Brain microvascular endothelial cell (primary cell): ENCODE measurements at regions not wholly inside any gene's neighbourhood (a gene's known extent, or its start where the extent isn't known, plus 50 kb on each side); places are given as distances from the start of the nearest gene placed in this dataset.

Experiments used
- DNase-seq: peaks from one replicate; pipeline ENCODE4 v3.0.0-alpha.2; 2020
- H3K27ac ChIP-seq: fragments of 250-450 bp; sonication (Bioruptor Pico); 2 replicates; pipeline ENCODE4 v1.5.1; 2020; ENCODE audit warnings: mild to moderate bottlenecking, moderate library complexity
- H3K27me3 ChIP-seq: fragments of 250-450 bp; sonication (Bioruptor Pico); replicated peaks from 2 replicates; pipeline ENCODE4 v1.5.1; 2020; ENCODE audit warnings: mild to moderate bottlenecking
- H3K36me3 ChIP-seq: fragments of 250-450 bp; sonication (Bioruptor Pico); replicated peaks from 2 replicates; pipeline ENCODE4 v1.5.1; 2020; ENCODE audit warnings: mild to moderate bottlenecking
- H3K4me3 ChIP-seq: 2 replicates; pipeline ENCODE4 v1.5.1; 2011; ENCODE audit warnings: low read depth, mild to moderate bottlenecking, control low read depth, low read length, moderate library complexity
- CTCF ChIP-seq: IDR thresholded peaks from 2 replicates; pipeline ENCODE4 v1.5.1; 2011; ENCODE audit warnings: low read depth, mild to moderate bottlenecking, moderate library complexity, low read length, control low read depth, inconsistent platforms; ENCODE audit errors: missing control alignments
- in situ Hi-C: cut with HindIII; loops from 2 replicates; pipeline ENCODE4 v1.10.0; 2017; ENCODE audit warnings: low sequenced_read_pairs, low pct_ligation_motif_present

- Histone ChIP-seq H3K27me3 (no peaks in the 10 kb centered on the region), H3K4me3 (no peak overlapping the region), H3K36me3 (no peaks in the 10 kb centered on the region), H3K27ac (no peak overlapping the region)
- peak; percentile 9 for DNase-seq
- TF ChIP-seq CTCF: no peak
- in situ Hi-C loops: no loop called here
Measured at GRCh38 chr5:126178521-126178920, 244.7 kb upstream of the GRAMD2B start.

- Histone ChIP-seq H3K4me3 (no peak overlapping the region), H3K27ac (no peak overlapping the region), H3K27me3 (no peaks in the 10 kb centered on the region), H3K36me3 (no peaks in the 10 kb centered on the region)
- TF ChIP-seq CTCF: no peak
- no peak for DNase-seq
- in situ Hi-C loops: no loop called here
Measured at GRCh38 chr5:126182971-126183695, 240.1 kb upstream of the GRAMD2B start.

GRCh38 chr5:126184474-126184873 is 238.7 kb upstream of the GRAMD2B start:
- Histone ChIP-seq H3K27ac (no peak overlapping the region), H3K36me3 (no peaks in the 10 kb centered on the region), H3K4me3 (no peak overlapping the region), H3K27me3 (no peaks in the 10 kb centered on the region)
- no peak for DNase-seq
- TF ChIP-seq CTCF: no peak
- in situ Hi-C loops: no loop called here

GRCh38 chr5:126186210-126186609 is 237.0 kb upstream of the GRAMD2B start:
- no peak overlapping the region for H3K27ac ChIP-seq
- H3K27me3 ChIP-seq: no peaks in the 10 kb centered on the region
- TF ChIP-seq CTCF: no peak
- no peak for DNase-seq
- in situ Hi-C loops: no loop called here
- H3K36me3 ChIP-seq: no peaks in the 10 kb centered on the region
- H3K4me3 ChIP-seq: no peak overlapping the region

GRCh38 chr5:126188804-126189203 is 234.4 kb upstream of the GRAMD2B start:
- H3K4me3 ChIP-seq: no peak overlapping the region
- H3K36me3 ChIP-seq: no peaks in the 10 kb centered on the region
- TF ChIP-seq CTCF: no peak
- no peak overlapping the region for H3K27ac ChIP-seq
- H3K27me3 ChIP-seq: no peaks in the 10 kb centered on the region
- in situ Hi-C loops: no loop called here
- DNase-seq: no peak

- TF ChIP-seq CTCF: no peak
- no peak for DNase-seq
- H3K36me3 ChIP-seq: no peaks in the 10 kb centered on the region
- H3K27ac ChIP-seq: no peak overlapping the region
- in situ Hi-C loops: no loop called here
- no peaks in the 10 kb centered on the region for H3K27me3 ChIP-seq
- H3K4me3 ChIP-seq: no peak overlapping the region
Measured at GRCh38 chr5:126189231-126189630, 234.0 kb upstream of the GRAMD2B start.
